Motor neuron (in vitro differentiated cells): ENCODE measurements at regions not wholly inside any gene's neighbourhood (a gene's known extent, or its start where the extent isn't known, plus 50 kb on each side); places are given as distances from the start of the nearest gene placed in this dataset.
A peak's percentile ranks its signal among the peaks of the same experiment; 100 is the strongest.
"Not testable (repeated sequence)": the region's sequence is repeated elsewhere in the genome, so short reads cannot be mapped to it uniquely, and the experiment has no call there.

Source experiments
- ATAC-seq, 8 experiments: fragments of 200-7000 bp; cut with Tn5 transposase; replicated peaks in 6 of 8; 2 replicates each; pipeline ENCODE4 v1.8.0; 2021; ENCODE audit warnings: mild to moderate bottlenecking in 8 of 8, moderate library complexity in 8 of 8
- H3K27ac ChIP-seq, 2 donors: fragments of 250-450 bp; sonication (Bioruptor Pico); 2 replicates each; pipeline ENCODE4 v1.9.0; 2021; ENCODE audit warnings: antibody characterized with exemption in 2 of 2, mild to moderate bottlenecking in 2 of 2, moderate library complexity in 1 of 2
- H3K4me1 ChIP-seq, 2 donors: fragments of 250-450 bp; sonication (Bioruptor Pico); replicated peaks in 1 of 2; 2 replicates each; pipeline ENCODE4 v1.6.1; 2021; ENCODE audit warnings: antibody characterized with exemption in 2 of 2, mild to moderate bottlenecking in 2 of 2, moderate library complexity in 1 of 2
- H3K4me3 ChIP-seq, 5 donors: fragments of 250-450 bp; sonication (Bioruptor Pico); 2 replicates each; pipeline ENCODE4 v1.9.0; 2021; ENCODE audit warnings: antibody characterized with exemption in 5 of 5, mild to moderate bottlenecking in 5 of 5, moderate library complexity in 4 of 5
- WGBS, 10 experiments: fragments of 450-650 bp; shearing (Covaris generic); methylation state at CpG; one replicate each; pipeline ENCODE4 v1.0.0; 2022; 5-methylcytosine and 5-hydroxymethylcytosine counted together
- in situ Hi-C, 9 experiments: fragments of 400-800 bp; cut with MboI; loops; one replicate each; pipeline ENCODE4 v1.15.0; 2021; ENCODE audit warnings: low sequenced_read_pairs in 9 of 9, low pct_unique_long_range_greater_than_20kb in 2 of 9; ENCODE audit not compliant: unreplicated experiment in 9 of 9

DNA sequence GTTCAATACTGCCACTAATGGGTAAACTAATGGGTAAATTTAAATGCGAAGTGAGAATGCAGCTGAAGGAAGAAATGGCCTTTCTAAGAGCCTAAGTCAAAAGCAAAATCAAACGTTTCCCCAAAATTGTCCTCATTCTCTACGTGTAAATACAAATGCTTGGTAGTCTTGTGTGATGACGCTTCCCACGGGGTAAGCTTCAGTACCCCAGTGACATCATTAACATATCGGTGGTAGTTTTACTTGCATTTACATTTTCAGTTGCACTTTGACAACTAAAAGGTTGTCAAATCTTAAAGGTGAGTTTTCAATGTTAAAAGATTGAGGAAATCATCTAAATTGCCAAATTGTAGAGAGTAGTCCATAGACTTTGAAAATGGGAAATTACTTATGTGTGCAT, 550.7 kb upstream of the CCNG1 start:
- Histone ChIP-seq H3K4me3 (no peak overlapping the region), H3K27ac (no peak overlapping the region), H3K4me1 (no peaks in the 10 kb centered on the region)
- WGBS, 10 experiments = 5 to 83% (median 44%) methylated on average over 2 to 6 of the region's 6 CpGs; no CpG with 5 or more reads in 2 of the 10 experiments
- ATAC-seq = no peak
- in situ Hi-C loops = no loop called here

DNA sequence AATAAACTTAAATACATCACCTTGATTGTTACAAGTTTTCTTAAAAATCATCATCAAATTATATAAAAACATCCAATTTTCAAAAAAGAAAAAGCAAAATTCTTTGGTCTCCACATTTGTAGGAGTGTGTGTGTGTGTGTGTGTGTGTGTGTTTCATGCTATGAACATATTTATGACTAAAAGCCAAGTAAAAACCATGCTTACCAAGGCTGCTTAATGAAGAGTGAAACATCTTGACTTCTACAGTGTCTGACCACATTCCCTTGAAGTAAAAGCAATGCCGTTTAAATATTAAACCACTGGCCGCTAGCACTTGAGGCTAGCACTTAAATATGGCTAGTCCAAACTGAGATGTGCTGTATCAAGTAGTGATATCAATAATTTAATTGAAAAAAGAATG, 549.1 kb upstream of the CCNG1 start:
- in situ Hi-C loops = no loop called here
- Histone ChIP-seq H3K4me1 (no peaks in the 10 kb centered on the region), H3K4me3 (no peak overlapping the region), H3K27ac (no peak overlapping the region)
- no peak for ATAC-seq
- 40 to 100% (median 77%) methylated on average over 1 to 2 of the region's 2 CpGs; no CpG with 5 or more reads in 4 of the 10 experiments for WGBS, 10 experiments

DNA sequence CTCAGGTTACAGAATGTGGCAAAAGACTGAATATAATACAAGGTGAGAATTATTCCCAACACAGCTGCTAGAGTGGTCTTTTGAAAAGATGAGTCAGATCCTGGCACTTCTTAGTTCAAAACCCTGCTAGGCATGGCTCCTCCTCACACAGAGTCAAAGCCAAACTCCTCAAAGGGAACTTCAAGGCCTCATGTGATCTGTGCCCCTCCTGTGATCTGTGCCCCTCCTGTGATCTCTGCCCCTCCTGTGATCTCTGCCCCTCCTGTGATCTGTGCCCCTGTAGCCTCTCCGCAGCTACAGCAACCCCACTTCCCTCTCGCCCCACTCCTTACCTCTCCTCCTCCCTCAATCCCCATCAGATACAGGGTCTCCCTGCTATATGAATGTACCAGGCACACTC, 525.5 kb upstream of the CCNG1 start:
- ATAC-seq = no peak
- in situ Hi-C loops = no loop called here
- H3K27ac ChIP-seq = no peak overlapping the region
- WGBS, 10 experiments = 0 to 100% (median 57%) methylated on average over 1 to 2 of the region's 2 CpGs; no CpG with 5 or more reads in 4 of the 10 experiments
- H3K4me3 ChIP-seq = no peak overlapping the region
- H3K4me1 ChIP-seq = no peaks in the 10 kb centered on the region

DNA sequence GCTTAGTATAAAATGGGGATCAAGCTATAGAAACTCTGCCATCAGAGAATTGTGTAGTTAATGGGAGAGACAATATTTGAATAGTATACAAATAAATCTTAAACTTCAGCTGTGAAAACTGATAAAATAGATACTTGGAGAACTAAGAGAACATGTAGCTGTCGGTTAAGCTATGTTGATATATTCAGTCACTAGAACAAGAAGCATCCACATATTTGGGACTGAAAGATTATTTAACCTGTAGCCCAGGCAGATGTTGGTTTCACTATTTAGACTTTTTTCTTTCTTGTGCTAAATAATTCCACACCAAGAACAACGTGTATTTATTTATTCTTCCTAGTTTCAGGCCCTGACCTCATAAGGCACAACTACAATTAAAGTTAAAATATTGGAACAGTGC, 521.0 kb upstream of the CCNG1 start:
- ATAC-seq = peak in 1 of 8 experiments; percentile 95
- 0 to 100% (median 48%) methylated on average over 1 to 2 of the region's 2 CpGs; no CpG with 5 or more reads in 2 of the 10 experiments for WGBS, 10 experiments
- H3K4me1 ChIP-seq = no peaks in the 10 kb centered on the region
- no peak overlapping the region for H3K4me3 ChIP-seq
- in situ Hi-C loops = no loop called here
- H3K27ac ChIP-seq = no peak overlapping the region

- in situ Hi-C loops = no loop called here
- no peaks in the 10 kb centered on the region for H3K4me1 ChIP-seq
- no peak overlapping the region for H3K4me3 ChIP-seq
- 0 to 92% (median 40%) methylated on average over 1 to 2 of the region's 2 CpGs; no CpG with 5 or more reads in 4 of the 10 experiments for WGBS, 10 experiments
- H3K27ac ChIP-seq = no peak overlapping the region
- ATAC-seq = no peak
These were observed 508.3 kb upstream of the CCNG1 start for GRCh38 chr5:162929104-162929503.

GRCh38 chr5:162931501-162931900, 505.9 kb upstream of the CCNG1 start:
- no peak overlapping the region for H3K4me3 ChIP-seq
- no peak for ATAC-seq
- H3K4me1 ChIP-seq = no peaks in the 10 kb centered on the region
- H3K27ac ChIP-seq = no peak overlapping the region
- WGBS, 10 experiments = 0 to 100% (median 78%) methylated on average over 2 of the region's 2 CpGs; no CpG with 5 or more reads in 1 of the 10 experiments
- in situ Hi-C loops = no loop called here

DNA sequence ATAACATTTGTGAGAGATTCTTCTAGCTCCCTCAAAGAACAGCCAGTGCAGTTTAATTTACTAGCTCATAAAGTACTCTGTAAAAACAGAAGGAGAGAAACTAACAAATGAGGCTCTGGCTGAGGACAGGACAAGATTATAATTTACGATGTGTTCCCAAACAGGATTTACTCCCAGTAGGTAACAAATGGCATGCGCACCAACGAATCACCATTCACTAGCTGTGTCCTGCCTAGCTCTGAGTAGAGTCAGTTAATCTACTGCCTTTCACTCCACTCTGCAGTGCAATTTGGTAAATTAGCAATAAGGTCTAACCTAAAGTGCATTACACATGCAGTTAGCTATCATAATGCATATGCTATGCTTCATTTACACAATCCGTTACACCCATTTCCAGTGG, 497.4 kb upstream of the CCNG1 start:
- WGBS, 10 experiments = 13 to 100% (median 42%) methylated on average over 1 to 4 of the region's 4 CpGs

GRCh38 chr5:162948677-162949076, 488.7 kb upstream of the CCNG1 start:
- WGBS, 10 experiments = 0 to 100% (median 66%) methylated on average over 1 to 4 of the region's 4 CpGs
- ATAC-seq = no peak
- in situ Hi-C loops = no loop called here
- H3K27ac ChIP-seq = no peak overlapping the region
- H3K4me1 ChIP-seq = peaks cover 0 to 5% of the 10 kb centered on the region in 2 donors
- no peak overlapping the region for H3K4me3 ChIP-seq

More for the DNA sequence above, 497.4 kb upstream of the CCNG1 start:
- in situ Hi-C loops = no loop called here
- Histone ChIP-seq H3K4me1 (peaks cover 0 to 5% of the 10 kb centered on the region in 2 donors), H3K4me3 (no peak overlapping the region), H3K27ac (no peak overlapping the region)
- peak in 6 of 8 experiments; percentile 81 to 89 (median 86) for ATAC-seq

DNA sequence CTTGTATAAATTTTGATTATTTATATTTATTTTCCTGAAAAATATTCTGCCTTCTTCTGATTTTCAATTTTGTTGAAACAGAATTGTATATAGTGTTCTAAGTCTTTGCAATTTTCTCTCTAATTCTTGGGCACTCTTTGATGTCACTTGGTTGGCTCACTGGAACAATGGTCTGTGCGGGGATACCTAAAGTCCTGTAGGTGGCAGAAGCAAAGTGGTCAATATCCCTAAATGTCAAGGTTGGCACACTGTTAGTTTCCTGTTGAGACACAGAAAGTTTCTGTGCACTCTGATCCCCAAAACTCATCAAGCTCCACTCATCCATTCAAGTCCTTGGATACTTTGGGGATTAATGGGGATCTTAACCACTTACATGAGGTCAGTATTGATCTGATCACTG, 480.8 kb upstream of the CCNG1 start:
- in situ Hi-C loops = no loop called here
- Histone ChIP-seq H3K27ac (no peak overlapping the region), H3K4me1 (no peaks in the 10 kb centered on the region), H3K4me3 (no peak overlapping the region)
- ATAC-seq = no peak
- 0 to 100% (median 88%) methylated on average over 1 of the region's 1 CpG; no CpG with 5 or more reads in 3 of the 10 experiments for WGBS, 10 experiments

DNA sequence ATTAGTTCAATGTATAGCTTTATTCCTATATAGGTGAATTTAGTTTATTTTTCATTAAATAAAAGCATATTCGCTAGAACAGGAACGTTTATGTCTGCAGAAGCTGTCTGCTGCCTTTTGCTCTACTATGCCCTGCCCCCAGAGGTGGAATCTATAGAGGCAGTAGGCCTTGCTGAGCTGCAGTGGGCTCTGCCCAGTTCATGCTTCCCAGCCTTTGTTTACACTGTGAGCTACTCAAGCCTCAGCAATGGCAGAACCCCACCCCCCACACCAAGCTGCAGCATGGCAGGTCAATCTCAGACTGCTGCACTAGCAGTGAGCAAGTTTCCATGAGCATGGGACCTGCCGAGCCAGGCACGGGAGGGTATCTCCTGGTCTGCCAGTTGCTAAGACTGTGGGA, 473.3 kb upstream of the CCNG1 start:
- H3K4me1 ChIP-seq, in situ Hi-C loops, H3K27ac ChIP-seq, H3K4me3 ChIP-seq: not testable (repeated sequence)
- WGBS, 10 experiments = 0 to 60% (median 26%) methylated on average over 1 to 2 of the region's 4 CpGs; no CpG with 5 or more reads in 4 of the 10 experiments
- peak in 3 of 8 experiments; percentile 47 to 62 (median 61) for ATAC-seq

DNA sequence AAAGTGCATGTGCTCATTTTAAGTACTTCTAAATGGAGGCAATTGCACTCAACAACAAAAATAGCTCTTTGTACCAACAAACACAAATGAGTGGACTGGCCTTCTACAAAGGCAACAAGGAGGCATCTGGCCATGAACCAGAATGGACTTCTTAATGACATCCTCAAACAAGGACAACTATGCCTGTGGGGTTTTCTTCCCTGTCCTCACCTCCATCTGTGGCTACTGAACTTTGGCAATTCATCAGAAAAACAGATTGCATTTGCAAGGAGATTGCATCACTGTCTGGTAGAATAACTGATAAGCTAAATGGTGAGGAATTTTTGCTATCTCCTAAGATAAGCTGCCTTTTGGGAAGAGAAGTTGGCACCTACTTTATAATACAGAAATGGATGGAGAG, 447.3 kb upstream of the CCNG1 start:
- Histone ChIP-seq H3K4me3 (no peak overlapping the region), H3K27ac (no peak overlapping the region), H3K4me1 (no peaks in the 10 kb centered on the region)
- no peak for ATAC-seq
- in situ Hi-C loops = no loop called here

GRCh38 chr5:162990856-162991497, 446.4 kb upstream of the CCNG1 start:
- in situ Hi-C loops = no loop called here
- 0 to 100% (median 35%) methylated on average over 1 to 2 of the region's 2 CpGs; no CpG with 5 or more reads in 2 of the 10 experiments for WGBS, 10 experiments
- no peak overlapping the region for H3K27ac ChIP-seq
- no peak for ATAC-seq
- no peaks in the 10 kb centered on the region for H3K4me1 ChIP-seq
- no peak overlapping the region for H3K4me3 ChIP-seq

GRCh38 chr5:162995568-162995967, 441.8 kb upstream of the CCNG1 start:
- WGBS, 10 experiments = 26 to 100% (median 90%) methylated on average over 2 to 4 of the region's 4 CpGs
- in situ Hi-C loops = no loop called here

DNA sequence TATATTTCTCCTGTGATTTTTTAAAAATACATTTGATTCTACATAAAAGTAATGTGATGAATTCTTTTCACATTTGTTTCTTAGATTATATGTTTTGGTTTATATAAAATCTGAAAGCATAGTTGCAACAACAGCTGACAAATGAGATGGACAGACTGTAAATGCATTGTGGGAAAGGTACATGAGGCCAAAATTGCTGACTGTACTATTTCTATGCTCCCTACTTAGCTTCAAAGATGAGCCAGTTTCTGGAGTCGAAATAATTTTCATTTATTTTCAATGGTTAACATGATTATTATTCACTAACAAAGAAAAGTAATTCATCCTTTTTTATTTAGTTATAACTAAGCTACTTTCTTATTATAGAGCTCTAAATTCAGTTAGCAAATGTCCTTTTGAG, 441.3 kb upstream of the CCNG1 start:
- Histone ChIP-seq H3K27ac (no peak overlapping the region), H3K4me1 (no peaks in the 10 kb centered on the region), H3K4me3 (no peak overlapping the region)
- in situ Hi-C loops = no loop called here
- 0 to 100% (median 64%) methylated on average over 1 of the region's 1 CpG; no CpG with 5 or more reads in 3 of the 10 experiments for WGBS, 10 experiments
- no peak for ATAC-seq

More at GRCh38 chr5:162995568-162995967, 441.8 kb upstream of the CCNG1 start:
- ATAC-seq = no peak
- H3K4me3 ChIP-seq = no peak overlapping the region
- no peaks in the 10 kb centered on the region for H3K4me1 ChIP-seq
- no peak overlapping the region for H3K27ac ChIP-seq
